ENCODE measurements at regions not wholly inside any gene's neighbourhood (a gene's known extent, or its start where the extent isn't known, plus 50 kb on each side); places are given as distances from the start of the nearest gene placed in this dataset.

DNA sequence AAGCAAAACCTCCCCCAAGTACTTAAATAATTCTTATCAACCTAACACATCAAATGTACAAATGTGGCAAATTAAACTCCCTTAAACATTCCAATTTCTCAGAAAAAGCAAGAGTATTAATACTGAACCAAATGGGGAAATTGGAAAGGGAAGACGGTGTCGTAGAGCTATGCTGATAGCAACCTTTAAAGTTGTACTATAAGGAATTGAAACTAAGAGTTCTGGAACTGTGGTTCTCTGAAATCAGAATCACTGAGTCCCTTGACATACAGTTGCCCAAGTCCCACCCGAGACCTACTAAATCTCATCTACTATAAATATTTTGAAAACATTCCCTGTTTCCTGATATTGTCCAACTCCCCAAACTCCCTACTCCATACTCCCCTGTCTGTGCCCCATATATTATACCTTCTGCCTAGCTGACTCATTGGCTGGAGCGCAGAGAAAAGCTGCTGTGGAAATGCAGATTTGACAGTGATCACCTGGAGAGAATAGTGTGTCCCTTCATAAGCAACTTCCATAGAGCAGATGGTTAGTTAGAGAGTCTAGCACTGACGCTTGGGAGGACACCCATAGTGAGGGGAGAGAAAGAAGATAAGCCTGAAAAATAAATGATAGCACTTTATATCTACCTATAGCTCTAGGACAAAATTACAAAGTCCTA lies 51.4 kb upstream of the ITM2B start:
- no peak for DNase-seq (ENCODE audit: low read depth)

DNA sequence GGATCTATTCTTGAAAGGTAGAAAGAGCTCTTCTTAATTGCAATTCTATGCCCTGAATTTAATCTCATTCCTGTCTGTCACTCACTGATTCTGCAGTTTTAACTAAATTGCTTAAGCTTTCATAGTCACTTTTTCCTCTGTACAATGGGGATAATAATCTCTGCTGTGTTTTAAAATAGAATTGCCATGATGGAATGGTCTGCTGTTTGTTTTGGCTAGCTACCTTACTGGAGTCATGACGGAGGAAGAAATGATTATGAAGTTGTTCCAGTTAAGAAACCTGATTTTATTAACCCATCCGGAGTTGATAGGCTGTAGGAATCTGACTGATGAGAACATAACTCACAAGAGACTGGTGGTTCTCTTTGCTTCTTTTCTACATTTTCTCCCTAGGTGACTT lies 54.9 kb upstream of the ITM2B start:
- DNase-seq (ENCODE audit: low read depth), result no peak

DNA sequence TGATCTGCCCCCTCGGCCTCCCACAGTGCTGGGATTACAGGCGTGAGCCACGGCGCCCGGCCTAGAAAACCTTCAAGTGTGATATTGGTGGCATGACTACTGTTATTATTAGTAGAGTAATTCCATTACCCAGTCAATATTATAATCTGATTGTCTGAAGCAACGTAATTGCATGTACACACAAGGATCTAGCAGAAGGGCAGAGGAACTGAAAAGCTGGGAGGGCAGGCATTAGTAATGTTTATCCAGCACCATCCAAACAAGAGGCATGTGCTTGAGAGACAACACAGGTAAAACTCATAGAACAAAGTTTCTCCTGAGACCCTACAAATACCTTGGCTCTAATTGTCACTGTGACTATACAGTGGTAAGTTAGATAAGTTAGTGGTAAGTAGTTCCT lies 56.2 kb upstream of the ITM2B start:
- no peak for DNase-seq (ENCODE audit: low read depth)

DNA sequence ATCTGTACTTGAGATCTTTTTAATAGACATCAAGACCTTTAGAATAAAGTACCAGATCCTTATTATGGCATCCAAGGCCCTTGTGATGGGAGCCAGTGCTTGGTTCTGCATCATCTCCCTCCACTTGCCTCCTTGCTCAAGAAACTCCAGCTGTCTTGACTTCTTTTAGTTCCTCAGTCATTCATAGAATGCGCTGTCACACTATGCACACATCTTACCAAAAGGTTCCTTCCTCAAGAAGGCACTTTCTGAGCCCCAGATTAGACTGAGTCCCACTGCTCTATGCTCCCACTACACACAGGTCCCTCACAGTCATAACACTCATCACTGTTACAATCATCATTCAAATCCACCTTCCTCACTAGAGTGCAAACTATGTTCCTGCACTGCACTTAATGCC lies 57.8 kb upstream of the ITM2B start:
- DNase-seq (ENCODE audit: low read depth), result no peak

DNA sequence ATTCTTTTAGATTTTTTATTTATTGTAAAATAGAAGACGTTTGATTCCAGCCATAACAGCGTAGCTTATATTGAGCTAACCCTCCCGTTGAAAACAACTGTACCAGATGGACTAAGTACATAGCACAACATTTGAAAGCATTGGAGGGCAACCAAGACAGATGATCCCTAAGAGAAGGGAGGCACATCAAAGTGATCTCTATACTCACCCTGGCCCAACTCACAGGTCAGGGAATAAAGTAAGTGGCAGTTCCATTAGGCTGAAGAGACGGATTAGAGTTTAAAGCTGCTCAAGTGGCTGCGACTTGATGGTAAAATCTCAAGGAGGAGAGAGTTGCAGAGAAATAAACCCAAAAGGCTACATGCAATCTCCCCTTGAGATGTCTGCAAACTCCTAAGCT lies 65.1 kb upstream of the ITM2B start:
- DNase-seq (ENCODE audit: low read depth), result no peak

DNA sequence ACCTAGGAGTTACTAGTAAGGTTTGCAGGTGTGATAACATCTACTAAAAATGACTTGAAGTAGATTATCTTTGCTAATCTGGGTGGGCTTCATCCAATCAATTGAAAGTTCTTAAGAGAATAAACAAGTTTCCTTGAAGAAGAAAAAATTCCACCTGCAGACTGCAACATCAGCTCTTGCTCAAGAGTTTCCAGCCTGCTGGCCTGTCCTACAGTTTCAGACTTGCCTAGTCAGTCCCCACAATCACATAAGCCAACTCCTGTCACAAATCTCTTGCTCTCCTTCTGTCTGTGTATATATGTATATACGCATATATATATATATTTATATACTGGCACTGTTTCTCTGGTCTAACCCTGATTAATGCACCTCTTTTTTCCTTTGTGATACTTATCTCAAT lies 67.3 kb upstream of the ITM2B start:
- DNase-seq (ENCODE audit: low read depth), result no peak

DNA sequence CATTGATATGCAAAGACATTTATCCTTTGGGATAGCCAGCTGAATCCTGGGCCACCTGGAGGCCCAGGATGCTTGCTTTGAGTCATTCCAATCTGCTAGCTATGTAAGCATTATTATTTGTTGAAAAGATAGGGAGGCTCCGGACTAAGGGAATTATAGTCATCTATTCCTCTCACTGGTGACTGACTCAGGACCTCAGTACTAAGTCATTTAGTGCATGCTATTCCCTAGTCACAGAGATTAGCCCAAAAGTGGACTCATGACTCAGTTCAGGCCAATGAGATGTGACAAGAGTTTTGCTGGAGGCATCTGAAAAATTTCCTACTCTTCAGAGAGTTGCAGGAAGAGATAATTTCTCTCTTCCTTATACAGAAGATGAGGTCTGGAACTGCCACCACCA lies 67.9 kb upstream of the ITM2B start:
- DNase-seq (ENCODE audit: low read depth), result no peak

DNA sequence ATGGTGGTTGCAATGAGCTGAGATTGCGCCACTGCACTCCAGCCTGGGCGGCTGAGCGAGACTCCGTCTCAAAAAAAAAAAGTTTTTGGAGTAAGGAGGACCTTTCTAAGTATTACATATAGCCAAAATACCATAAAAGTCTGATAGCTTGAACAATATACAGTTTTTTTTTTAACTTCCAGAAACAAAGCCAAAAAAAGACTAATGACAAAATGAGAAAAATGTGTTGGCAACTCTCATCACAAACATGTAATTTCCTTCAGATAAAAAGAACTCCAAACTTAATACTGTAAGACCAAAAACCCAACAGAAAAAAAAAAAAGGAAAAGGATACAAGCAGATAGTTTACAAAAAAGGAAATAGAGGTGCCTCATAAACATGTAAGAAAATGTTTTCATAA lies 68.2 kb upstream of the MED4 start:
- no peak for DNase-seq (ENCODE audit: low read depth)

DNA sequence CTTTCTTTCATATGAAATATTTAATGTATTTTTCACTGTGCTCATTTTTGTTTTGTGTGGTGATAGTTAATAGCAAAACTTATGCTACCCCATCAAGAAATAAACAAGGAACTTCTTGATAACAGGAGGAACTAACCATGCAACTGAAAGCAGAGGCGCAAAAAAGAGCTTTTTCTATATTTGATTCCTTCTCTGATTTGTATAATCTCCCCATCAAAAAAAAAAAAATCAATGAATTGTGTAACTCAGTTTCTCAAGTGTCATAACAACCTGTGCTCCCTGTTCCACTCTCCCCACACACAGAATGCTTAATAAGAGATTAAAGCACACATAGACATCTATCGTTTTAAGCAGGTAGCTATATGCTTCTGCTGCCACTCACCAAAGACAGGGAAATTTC lies 67.3 kb upstream of the MED4 start:
- DNase-seq (ENCODE audit: low read depth), result no peak

DNA sequence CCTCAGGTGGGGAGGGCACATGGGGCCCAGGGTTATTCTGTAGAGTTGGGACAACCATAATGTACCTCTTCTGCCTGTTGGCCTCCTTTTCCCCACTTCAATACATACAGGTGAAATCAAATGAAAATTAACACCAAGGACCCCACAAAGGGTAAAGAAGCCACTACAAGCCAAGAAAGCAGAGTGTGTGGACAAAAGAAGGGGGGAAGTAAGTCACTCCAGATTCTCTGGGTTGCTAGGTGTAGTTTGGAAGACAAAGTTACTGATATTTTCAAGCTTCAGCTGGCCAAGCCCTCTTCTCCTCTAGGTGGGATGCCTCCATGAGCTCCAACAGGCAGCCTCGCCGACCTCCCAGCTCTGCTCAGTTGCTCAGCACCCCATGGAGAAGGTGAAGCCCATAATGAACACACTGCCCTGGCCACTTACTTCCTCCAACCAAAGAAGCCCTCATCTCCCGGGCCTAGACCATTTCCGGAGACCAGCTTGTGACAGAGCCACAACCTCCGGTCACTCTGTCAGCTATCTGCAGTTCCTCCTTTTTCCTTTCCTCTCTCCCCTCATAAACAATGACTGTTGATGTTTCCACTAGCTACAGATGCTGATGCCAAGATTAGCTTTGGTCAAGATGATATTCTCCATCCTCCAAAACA lies 66.8 kb upstream of the MED4 start:
- DNase-seq (ENCODE audit: low read depth), result no peak

DNA sequence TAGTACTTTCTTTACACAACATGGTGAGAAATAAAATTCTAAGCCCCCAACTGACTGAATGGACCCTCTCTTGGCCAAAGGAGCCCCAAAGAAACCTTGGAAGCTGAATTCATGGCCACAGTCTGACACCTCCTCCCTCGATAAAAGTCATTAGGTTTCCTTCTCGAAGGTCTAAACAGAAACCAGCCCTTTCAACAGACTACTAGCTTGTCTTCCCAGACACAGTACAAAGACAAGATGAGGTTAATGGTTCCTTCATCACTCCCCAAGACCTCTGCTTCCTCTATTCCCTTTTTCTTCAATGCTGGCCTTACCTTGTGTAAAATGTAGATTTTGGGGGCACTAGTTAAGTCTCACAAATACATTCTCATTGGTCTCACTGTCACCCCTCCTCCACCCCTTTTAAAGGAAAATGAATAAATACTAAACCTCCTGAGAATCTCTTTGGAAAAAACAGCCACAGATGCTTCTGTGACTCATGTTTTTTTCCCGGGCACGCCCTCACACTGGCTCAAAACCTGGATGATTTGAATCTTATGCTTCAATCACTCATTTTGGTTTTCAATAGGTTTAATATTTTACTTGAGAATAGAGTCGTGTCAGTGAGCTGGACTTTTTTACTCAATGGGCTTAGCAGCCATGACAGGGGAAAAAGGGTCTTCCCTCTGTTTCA lies 65.8 kb upstream of the MED4 start:
- DNase-seq (ENCODE audit: low read depth), result no peak

DNA sequence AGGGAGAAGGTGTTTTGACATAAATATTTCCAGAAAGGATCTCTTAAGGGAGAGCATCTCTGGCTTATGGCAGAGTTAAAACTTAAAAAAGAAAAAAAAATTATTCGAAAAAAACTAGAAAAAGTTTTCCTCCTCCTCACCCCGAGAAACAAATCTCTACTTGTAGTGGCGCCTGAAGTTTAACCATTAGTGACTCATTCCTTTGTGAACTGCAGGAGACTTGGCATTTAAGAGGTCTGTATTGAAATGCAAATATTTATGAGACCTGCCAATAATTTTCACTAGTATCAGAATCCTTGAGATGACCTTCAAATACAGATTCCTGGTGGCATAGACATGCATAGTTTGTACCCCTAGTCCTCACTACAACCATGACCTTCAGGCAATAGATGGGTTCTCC lies 64.9 kb upstream of the MED4 start:
- DNase-seq (ENCODE audit: low read depth), result no peak

DNA sequence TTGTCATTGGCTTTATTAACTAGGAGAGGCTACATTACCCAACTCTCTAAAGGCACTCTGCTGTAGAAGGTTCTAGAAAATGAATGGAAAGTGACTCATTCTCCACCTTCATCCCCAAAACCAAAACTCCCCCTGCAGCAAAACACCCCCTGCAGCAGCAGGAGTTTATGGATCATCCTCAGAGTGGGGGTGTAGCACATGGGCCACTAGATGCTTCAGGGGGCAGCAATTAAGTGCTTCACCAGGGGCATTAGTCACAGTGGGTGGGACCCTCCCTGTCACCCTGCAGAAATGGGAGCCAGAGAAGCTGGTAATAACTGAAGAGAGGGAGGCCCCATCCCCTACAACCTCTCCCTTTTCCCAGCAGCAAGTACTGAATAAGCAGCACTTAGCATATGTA lies 64.5 kb upstream of the MED4 start:
- no peak for DNase-seq (ENCODE audit: low read depth)

DNA sequence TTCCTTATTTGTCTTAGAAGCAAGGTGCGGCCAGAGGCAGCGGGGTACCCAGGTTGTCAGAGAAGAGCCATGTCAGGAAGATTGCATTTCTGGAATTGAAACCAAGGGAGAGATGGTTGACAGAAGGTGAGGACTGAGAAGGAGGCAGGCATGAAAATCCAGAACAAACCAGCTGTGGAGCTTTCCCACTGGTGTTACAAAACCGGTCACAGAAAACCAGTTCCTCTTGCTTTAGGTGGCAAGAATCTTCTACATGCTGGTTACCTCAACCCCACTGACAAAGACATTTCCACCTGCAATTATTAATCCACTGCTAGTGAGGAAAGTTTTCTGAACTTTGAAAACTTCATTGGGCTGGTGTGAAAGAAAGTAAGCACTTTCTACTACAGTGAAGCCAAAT lies 64.0 kb upstream of the MED4 start:
- DNase-seq (ENCODE audit: low read depth), result no peak

DNA sequence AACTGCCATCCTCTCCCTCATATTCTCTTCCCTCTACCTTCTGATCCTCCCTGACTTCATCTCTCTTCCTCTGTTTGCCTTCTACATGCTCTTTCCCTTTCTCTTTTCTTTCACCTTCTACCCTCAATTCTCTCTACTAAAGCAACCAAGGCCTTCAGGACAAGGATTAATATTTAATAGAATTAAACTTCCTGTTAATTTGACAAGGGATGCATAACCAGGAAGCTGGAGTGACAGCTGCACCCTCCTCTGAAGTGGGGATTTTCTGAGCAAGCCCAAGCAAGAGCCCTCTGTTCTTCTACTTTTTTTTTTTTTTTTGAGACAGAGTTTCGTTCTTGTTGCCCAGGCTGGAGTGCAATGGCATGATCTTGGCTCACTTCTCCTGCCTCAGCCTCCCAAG lies 63.4 kb upstream of the MED4 start:
- no peak for DNase-seq (ENCODE audit: low read depth)

DNA sequence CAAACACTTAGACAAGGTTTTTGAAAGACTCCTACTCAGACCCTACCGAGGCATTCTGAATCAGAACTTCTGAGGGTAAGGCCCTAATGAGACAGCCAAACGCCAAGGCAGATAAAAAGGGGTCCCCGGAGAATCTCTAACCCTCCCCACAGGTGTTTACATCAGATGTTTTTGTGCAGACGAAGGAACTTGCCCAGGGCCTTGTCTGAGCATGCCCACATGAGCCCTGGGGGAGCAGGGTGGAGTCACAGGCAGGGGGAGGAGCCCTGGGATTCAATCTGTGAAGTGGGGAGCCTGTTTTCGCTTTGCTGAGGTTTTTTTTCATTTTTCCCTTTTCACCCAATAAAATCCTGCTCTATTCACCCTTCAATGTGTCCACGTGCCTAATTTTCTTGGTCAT lies 61.6 kb upstream of the MED4 start:
- DNase-seq (ENCODE audit: low read depth), result no peak

DNA sequence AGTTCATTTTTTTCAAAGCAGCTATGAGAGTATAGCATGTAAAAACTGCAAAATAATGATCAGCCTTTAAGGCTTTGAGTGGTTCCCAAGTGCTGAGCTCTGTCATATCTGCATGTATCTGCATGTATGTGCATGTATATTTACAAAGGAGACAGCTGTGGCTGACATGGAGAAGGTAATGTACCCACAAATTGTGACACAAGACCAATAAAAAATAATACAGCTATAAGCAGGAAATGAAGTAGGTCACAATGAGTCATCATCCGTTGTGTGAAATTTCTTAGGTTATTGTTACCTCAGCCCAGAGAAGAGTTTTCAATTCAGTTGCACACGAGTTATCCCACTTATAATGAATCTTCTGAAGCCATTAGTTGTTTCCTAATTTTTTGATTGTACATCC lies 60.9 kb upstream of the MED4 start:
- DNase-seq (ENCODE audit: low read depth), result peak; percentile 32

DNA sequence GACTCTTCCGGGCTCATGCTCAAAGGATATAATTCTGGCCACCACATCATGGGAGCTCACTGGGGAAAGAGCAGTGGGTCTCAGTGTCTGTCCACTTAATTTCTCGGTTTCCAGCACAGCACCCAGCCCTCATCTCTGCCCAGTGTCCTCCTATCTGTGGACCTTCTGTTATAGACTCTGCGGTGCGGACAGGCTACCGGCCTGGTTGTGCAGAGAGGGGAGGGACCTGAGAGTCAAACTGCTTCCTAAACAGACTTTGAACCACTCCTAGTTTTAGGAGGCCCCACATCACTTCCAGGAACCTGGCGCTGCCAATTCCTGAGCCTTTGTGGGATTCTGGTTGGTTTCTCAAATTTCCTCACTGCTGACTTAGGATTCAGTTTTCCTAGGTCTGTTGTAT lies 59.8 kb upstream of the MED4 start:
- DNase-seq (ENCODE audit: low read depth), result no peak

DNA sequence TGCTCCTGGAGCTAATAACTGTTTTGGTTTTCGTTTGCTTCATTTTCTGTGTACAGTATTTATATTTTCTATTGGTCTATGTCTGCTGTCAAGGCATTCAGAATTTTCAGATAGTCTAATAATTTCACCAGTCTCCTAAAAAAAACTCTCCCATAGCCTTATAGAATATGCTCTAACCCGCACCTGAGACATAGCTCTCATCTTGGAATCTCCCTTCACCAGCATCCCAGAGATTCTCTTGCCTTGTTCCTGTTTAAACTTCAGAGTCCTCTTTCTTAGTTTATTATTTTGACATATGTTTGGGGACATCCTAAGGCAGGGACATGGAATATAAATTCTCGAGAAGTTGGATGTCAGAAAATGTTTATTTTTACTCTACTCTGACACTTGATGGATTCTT lies 58.3 kb upstream of the MED4 start:
- DNase-seq (ENCODE audit: low read depth), result no peak

DNA sequence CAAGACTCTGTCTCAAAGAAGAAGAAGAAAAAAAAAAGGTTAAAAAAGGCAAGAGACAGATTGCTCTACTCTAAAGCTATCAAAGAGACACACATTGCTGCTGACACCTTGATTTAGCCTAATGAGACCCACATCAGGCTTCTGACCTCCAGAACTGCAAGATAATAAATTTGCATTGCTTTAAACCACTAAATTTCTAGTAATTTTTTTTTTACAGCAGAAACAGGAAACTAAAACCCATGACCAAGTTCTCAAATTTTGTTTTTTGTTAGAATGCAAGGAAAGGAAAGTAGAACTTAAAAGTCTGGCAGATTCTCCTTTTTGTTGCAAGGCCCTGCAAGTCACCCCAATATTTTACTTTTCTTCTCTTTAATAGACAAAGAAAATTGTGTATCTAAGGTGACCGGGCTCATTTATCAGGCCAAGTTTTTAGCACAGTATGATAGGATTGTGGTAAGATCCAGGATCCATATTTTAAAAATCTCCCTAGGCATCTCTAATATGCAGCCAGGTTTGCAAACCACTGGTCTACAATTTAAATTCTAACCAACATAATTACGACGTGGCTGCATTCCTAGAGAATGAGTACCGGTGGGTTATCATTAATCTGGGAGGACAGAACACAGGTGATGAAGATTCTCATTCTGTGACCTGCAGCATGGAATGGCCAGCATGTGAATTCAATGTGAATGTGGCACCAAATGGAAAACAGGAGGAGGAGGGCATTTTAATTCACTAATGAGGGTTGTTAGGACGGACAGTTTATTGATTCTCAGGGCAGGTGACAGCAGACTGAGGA lies 56.7 kb upstream of the MED4 start:
- no peak for DNase-seq (ENCODE audit: low read depth)

DNA sequence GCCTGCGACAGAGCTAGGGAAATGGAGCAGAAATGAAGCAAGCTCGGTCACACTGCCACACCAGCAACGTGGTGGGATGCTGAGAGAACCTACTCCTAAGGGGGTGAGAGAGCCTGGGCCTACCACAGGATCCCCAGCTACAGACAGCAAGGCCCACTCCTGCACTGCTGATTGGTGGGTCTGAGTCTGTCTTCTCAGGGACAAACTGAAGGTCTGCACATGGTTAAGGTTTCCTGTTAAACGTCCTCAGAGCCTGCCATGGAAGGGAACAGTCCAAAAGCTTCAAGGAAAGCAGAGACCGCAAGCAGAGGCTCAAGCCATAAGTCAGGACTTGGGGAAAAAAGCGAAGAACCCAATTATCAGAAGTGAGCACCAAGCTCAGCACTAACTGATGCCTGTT lies 53.5 kb upstream of the MED4 start:
- no peak for DNase-seq (ENCODE audit: low read depth)

DNA sequence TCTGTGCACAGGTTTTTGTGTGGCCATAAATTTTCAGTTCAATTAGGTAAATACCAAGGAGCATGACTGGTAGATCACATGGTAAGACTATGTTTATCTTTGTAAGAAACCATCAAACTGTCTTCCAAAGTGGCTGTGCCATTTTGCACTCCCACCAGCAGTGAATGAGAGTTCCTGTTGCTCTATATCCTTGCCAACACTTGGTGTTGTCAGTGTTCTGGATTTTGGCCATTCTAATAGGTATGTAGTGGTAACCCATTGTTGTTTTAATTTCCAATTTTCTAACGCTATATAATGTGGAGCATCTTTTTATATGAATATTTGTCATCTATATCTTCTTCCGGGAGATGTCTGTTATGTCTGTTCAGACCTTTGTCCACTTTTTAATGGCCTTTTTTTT lies 51.7 kb upstream of the MED4 start:
- no peak for DNase-seq (ENCODE audit: low read depth)

DNA sequence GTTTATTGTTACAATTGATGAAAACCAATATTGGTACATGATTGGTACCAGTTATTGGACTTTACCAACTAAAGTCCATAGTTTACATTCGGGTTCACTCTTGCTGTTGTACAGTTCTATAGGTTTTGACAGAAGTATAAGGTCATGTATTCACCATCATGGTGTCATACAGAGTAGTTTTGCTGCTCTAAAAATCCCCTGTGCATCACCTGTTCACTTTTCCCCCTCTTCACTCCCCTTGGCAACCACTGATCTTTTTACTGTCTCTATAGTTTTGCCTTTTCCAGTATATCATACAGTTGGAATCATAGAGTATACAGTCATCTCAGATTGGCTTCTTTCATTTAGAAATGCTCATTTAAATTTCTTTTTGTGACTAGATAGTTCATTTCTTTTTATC lies 51.2 kb upstream of the MED4 start:
- DNase-seq (ENCODE audit: low read depth), result no peak

Measured in HS-5 (cell line).